Lower lobe of right lung (tissue), 2 donors: ENCODE measurements at regions not wholly inside any gene's neighbourhood (a gene's known extent, or its start where the extent isn't known, plus 50 kb on each side); places are given as distances from the start of the nearest gene placed in this dataset.

Source experiments
- ATAC-seq, 2 donors: fragments of 200-7000 bp; cut with Tn5 transposase; one replicate each; pipeline ENCODE4 v1.9.1; 2020 to 2022; ENCODE audit warnings: mild to moderate bottlenecking in 2 of 2, moderate library complexity in 2 of 2
- DNase-seq: peaks from one replicate; pipeline ENCODE4 v3.0.0-alpha.2; 2020
- H3K27ac ChIP-seq: fragments of 200-600 bp; one replicate; pipeline ENCODE4 v1.8.0; 2022
- H3K27me3 ChIP-seq: fragments of 200-600 bp; one replicate; pipeline ENCODE4 v1.8.0; 2022; ENCODE audit warnings: low read depth
- H3K36me3 ChIP-seq: fragments of 200-600 bp; one replicate; pipeline ENCODE4 v1.8.0; 2022; ENCODE audit warnings: mild to moderate bottlenecking
- H3K4me1 ChIP-seq: fragments of 200-600 bp; one replicate; pipeline ENCODE4 v1.8.0; 2022
- H3K4me3 ChIP-seq: fragments of 200-600 bp; one replicate; pipeline ENCODE4 v1.8.0; 2022; ENCODE audit warnings: mild to moderate bottlenecking
- H3K9me3 ChIP-seq: fragments of 200-600 bp; one replicate; pipeline ENCODE4 v1.8.0; 2022
- CTCF ChIP-seq: fragments of 200-600 bp; IDR thresholded peaks from one replicate; pipeline ENCODE4 v1.8.0; 2022; ENCODE audit warnings: antibody characterized with exemption, mild to moderate bottlenecking
- intact Hi-C: fragments of 100-400 bp; cut with DNase I; formaldehyde crosslinking; loops from one replicate; pipeline ENCODE4 v1.11.0; 2022
- donor health status: DM: no; HTN: yes; CAD: no; lungs with severe emphysema.

DNA sequence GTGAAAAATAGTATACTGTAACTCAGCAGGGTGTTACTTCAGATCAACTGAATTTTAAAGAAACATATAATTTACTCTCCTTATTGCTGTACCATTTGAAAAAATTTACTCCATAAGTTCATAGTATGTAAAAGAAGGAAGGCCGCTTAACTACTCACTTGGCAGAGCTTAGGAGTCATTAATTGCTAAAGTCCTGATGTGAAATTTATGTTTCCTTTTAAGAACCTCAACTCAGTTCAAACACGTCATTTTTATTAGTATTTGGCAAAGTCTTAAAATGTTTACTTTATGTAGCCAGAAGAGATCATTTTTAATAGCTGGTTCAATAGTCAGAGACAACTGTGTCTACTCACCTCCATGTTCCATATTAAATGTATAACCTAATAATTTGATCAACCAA is 268.6 kb downstream of the CDH10 start:
- Histone ChIP-seq H3K4me3 (no peak overlapping the region), H3K27me3 (no peaks in the 10 kb centered on the region), H3K27ac (no peak overlapping the region), H3K4me1 (no peaks in the 10 kb centered on the region), H3K36me3 (no peaks in the 10 kb centered on the region), H3K9me3 (no peaks in the 10 kb centered on the region)
- ATAC-seq (no peak), DNase-seq (no peak)
- TF ChIP-seq CTCF: no peak
- intact Hi-C loops: no loop called here

DNA sequence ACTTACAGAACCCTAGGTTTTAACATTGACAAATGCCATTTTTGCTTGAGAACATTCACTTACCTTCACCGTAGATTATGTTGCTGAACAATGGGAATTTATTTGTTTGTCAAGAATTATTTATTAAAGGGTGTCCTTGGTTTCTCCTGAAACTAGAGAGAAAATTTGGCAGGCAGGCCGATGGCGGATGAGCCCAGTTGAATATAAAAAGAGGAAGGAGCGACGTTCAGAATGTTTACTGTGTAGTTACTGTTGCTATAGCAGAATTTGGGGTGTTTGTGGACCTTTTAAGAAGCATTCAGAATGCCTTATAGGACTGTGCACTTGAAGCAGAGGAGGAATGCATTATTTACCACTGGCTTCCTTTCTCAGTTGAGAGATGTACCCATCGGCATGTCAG is 268.2 kb downstream of the CDH10 start:
- Histone ChIP-seq H3K27me3 (no peaks in the 10 kb centered on the region), H3K27ac (no peak overlapping the region), H3K36me3 (no peaks in the 10 kb centered on the region), H3K4me3 (no peak overlapping the region), H3K9me3 (no peaks in the 10 kb centered on the region), H3K4me1 (no peaks in the 10 kb centered on the region)
- ATAC-seq: no peak
- no peak for DNase-seq
- intact Hi-C loops: no loop called here
- TF ChIP-seq CTCF: no peak

GRCh38 chr5:24381861-24382489 is 262.8 kb downstream of the CDH10 start:
- Histone ChIP-seq H3K36me3 (no peaks in the 10 kb centered on the region), H3K9me3 (no peaks in the 10 kb centered on the region), H3K27me3 (no peaks in the 10 kb centered on the region), H3K4me3 (no peak overlapping the region), H3K27ac (no peak overlapping the region), H3K4me1 (no peaks in the 10 kb centered on the region)
- intact Hi-C loops: no loop called here
- DNase-seq (no peak), ATAC-seq (no peak)
- no peak for TF ChIP-seq CTCF

GRCh38 chr5:24385070-24385469 is 259.7 kb downstream of the CDH10 start:
- H3K9me3 ChIP-seq: no peaks in the 10 kb centered on the region
- intact Hi-C loops: no loop called here
- no peaks in the 10 kb centered on the region for H3K27me3 ChIP-seq
- DNase-seq (no peak), ATAC-seq (no peak)
- no peaks in the 10 kb centered on the region for H3K4me1 ChIP-seq
- H3K36me3 ChIP-seq: no peaks in the 10 kb centered on the region
- H3K27ac ChIP-seq: no peak overlapping the region
- TF ChIP-seq CTCF: no peak
- H3K4me3 ChIP-seq: no peak overlapping the region

GRCh38 chr5:24385617-24386016 is 259.2 kb downstream of the CDH10 start:
- TF ChIP-seq CTCF: no peak
- intact Hi-C loops: no loop called here
- Histone ChIP-seq H3K4me1 (no peaks in the 10 kb centered on the region), H3K27me3 (no peaks in the 10 kb centered on the region), H3K9me3 (no peaks in the 10 kb centered on the region), H3K4me3 (no peak overlapping the region), H3K27ac (no peak overlapping the region), H3K36me3 (no peaks in the 10 kb centered on the region)
- no peak for ATAC-seq
- DNase-seq: no peak

GRCh38 chr5:24388448-24388847 is 256.3 kb downstream of the CDH10 start:
- intact Hi-C loops: no loop called here
- H3K27ac ChIP-seq: no peak overlapping the region
- TF ChIP-seq CTCF: no peak
- no peak overlapping the region for H3K4me3 ChIP-seq
- H3K4me1 ChIP-seq: no peaks in the 10 kb centered on the region
- no peaks in the 10 kb centered on the region for H3K36me3 ChIP-seq
- no peak for ATAC-seq
- no peaks in the 10 kb centered on the region for H3K9me3 ChIP-seq
- H3K27me3 ChIP-seq: no peaks in the 10 kb centered on the region
- DNase-seq: no peak
